ENCODE measurements at regions not wholly inside any gene's neighbourhood (a gene's known extent, or its start where the extent isn't known, plus 50 kb on each side); places are given as distances from the start of the nearest gene placed in this dataset.

GRCh38 chr6:139877828-139878405 lies 503.5 kb upstream of the CITED2 start:
- no peaks in the 10 kb centered on the region for H3K9me2 ChIP-seq (ENCODE audit: insufficient read depth, low read length)
- no peaks in the 10 kb centered on the region for H4K20me1 ChIP-seq (ENCODE audit: insufficient read depth)
- no peaks in the 10 kb centered on the region for H3K27me3 ChIP-seq (ENCODE audit: insufficient read depth, low read depth, low read length)
- H3K27ac ChIP-seq (ENCODE audit: low read length), result no peak overlapping the region
- no peaks in the 10 kb centered on the region for H3K9me3 ChIP-seq (ENCODE audit: low read length)
- TF ChIP-seq EZH2 (IDR thresholded peaks at IDR 0.05; ENCODE audit: borderline replicate concordance, insufficient read depth, low read length, poor library complexity, severe bottlenecking) (no peak), REST (IDR thresholded peaks at IDR 0.05; ENCODE audit: borderline replicate concordance) (no peak), SMC3 (conservative IDR thresholded peaks at IDR 0.05; ENCODE audit: poor library complexity) (no peak), EP300 (conservative IDR thresholded peaks at IDR 0.05; ENCODE audit: poor library complexity, severe bottlenecking) (no peak), MXI1 (conservative IDR thresholded peaks at IDR 0.05; ENCODE audit: poor library complexity, severe bottlenecking) (no peak), CTCF (IDR thresholded peaks at IDR 0.05; ENCODE audit: poor library complexity, severe bottlenecking) (no peak), RAD21 (conservative IDR thresholded peaks at IDR 0.05) (no peak), TAF1 (IDR thresholded peaks at IDR 0.05; ENCODE audit: low read depth) (no peak)
- H3K4me3 ChIP-seq (ENCODE audit: low read length), result no peak overlapping the region
- no peak overlapping the region for H3K4me2 ChIP-seq (ENCODE audit: low read length)
- H3K79me2 ChIP-seq (replicated peaks; ENCODE audit: insufficient read depth, low read length), result no peaks in the 10 kb centered on the region
- H3K36me3 ChIP-seq (ENCODE audit: insufficient read depth, low read length), result no peaks in the 10 kb centered on the region
- no peaks in the 10 kb centered on the region for H3F3A ChIP-seq (ENCODE audit: insufficient read depth, low read length, poor library complexity, severe bottlenecking)
- no peak overlapping the region for H2AFZ ChIP-seq (ENCODE audit: low read depth, low read length)
- no peak overlapping the region for H3K9ac ChIP-seq (ENCODE audit: low read length)

GRCh38 chr6:139872665-139873064 lies 498.2 kb upstream of the CITED2 start:
- H3K9ac ChIP-seq (ENCODE audit: low read length), result no peak overlapping the region
- no peak overlapping the region for H3K4me2 ChIP-seq (ENCODE audit: low read length)
- no peak overlapping the region for H2AFZ ChIP-seq (ENCODE audit: low read depth, low read length)
- no peaks in the 10 kb centered on the region for H3K79me2 ChIP-seq (replicated peaks; ENCODE audit: insufficient read depth, low read length)
- H3K36me3 ChIP-seq (ENCODE audit: insufficient read depth, low read length), result no peaks in the 10 kb centered on the region
- H3F3A ChIP-seq (ENCODE audit: insufficient read depth, low read length, poor library complexity, severe bottlenecking), result no peaks in the 10 kb centered on the region
- H3K9me3 ChIP-seq (ENCODE audit: low read length), result no peaks in the 10 kb centered on the region
- H3K4me3 ChIP-seq (ENCODE audit: low read length), result no peak overlapping the region
- no peaks in the 10 kb centered on the region for H3K9me2 ChIP-seq (ENCODE audit: insufficient read depth, low read length)
- no peak overlapping the region for H3K27ac ChIP-seq (ENCODE audit: low read length)
- H4K20me1 ChIP-seq (ENCODE audit: insufficient read depth), result no peaks in the 10 kb centered on the region
- TF ChIP-seq RAD21 (conservative IDR thresholded peaks at IDR 0.05) (no peak), MXI1 (conservative IDR thresholded peaks at IDR 0.05; ENCODE audit: poor library complexity, severe bottlenecking) (no peak), CTCF (IDR thresholded peaks at IDR 0.05; ENCODE audit: poor library complexity, severe bottlenecking) (no peak), SMC3 (conservative IDR thresholded peaks at IDR 0.05; ENCODE audit: poor library complexity) (no peak), EP300 (conservative IDR thresholded peaks at IDR 0.05; ENCODE audit: poor library complexity, severe bottlenecking) (no peak), EZH2 (IDR thresholded peaks at IDR 0.05; ENCODE audit: borderline replicate concordance, insufficient read depth, low read length, poor library complexity, severe bottlenecking) (no peak), REST (IDR thresholded peaks at IDR 0.05; ENCODE audit: borderline replicate concordance) (no peak)
- H3K27me3 ChIP-seq (ENCODE audit: insufficient read depth, low read depth, low read length), result no peaks in the 10 kb centered on the region

All from neural cell (in vitro differentiated cells).